GM20000 (cell line): ENCODE measurements at regions not wholly inside any gene's neighbourhood (a gene's known extent, or its start where the extent isn't known, plus 50 kb on each side); places are given as distances from the start of the nearest gene placed in this dataset.

Experiments used
- DNase-seq: peaks from one replicate; pipeline ENCODE4 v3.0.0; 2012; ENCODE audit warnings: low spot score
- TF ChIP-seq, protein P1 (sequence below): IDR thresholded peaks from 2 replicates; pipeline ENCODE4 v1.5.1; 2012; ENCODE audit warnings: mild to moderate bottlenecking, control low read depth; ENCODE audit errors: extremely low read depth, missing control alignments

DNA sequence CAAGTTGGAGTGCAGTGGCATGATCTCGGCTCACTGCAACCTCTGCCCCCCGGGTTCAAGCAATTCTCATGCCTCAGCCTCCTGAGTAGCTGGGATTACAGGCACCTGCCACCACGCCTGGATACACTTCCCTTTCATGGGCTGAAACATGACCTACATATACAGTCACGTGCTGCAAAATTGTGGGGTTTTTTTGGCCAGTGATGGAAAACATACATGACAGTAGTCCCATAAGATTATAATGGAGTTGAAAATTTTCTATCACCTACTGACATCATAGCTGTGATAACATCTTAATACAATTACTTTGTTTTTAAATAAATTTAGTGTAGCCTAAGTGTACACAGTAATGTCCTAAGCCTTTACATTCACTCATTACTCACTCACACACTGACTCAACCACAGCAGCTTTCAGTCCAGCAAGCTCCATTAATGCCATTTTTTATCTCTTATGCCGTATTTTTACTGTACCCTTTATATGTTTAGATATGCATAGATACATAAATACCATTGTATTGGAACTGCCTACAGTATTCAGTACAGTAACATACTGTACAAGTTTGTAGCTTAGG, 79.9 kb upstream of the TMEM196 start:
- TF ChIP-seq, protein P1, sequence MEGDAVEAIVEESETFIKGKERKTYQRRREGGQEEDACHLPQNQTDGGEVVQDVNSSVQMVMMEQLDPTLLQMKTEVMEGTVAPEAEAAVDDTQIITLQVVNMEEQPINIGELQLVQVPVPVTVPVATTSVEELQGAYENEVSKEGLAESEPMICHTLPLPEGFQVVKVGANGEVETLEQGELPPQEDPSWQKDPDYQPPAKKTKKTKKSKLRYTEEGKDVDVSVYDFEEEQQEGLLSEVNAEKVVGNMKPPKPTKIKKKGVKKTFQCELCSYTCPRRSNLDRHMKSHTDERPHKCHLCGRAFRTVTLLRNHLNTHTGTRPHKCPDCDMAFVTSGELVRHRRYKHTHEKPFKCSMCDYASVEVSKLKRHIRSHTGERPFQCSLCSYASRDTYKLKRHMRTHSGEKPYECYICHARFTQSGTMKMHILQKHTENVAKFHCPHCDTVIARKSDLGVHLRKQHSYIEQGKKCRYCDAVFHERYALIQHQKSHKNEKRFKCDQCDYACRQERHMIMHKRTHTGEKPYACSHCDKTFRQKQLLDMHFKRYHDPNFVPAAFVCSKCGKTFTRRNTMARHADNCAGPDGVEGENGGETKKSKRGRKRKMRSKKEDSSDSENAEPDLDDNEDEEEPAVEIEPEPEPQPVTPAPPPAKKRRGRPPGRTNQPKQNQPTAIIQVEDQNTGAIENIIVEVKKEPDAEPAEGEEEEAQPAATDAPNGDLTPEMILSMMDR = no peak
- no peak for DNase-seq

DNA sequence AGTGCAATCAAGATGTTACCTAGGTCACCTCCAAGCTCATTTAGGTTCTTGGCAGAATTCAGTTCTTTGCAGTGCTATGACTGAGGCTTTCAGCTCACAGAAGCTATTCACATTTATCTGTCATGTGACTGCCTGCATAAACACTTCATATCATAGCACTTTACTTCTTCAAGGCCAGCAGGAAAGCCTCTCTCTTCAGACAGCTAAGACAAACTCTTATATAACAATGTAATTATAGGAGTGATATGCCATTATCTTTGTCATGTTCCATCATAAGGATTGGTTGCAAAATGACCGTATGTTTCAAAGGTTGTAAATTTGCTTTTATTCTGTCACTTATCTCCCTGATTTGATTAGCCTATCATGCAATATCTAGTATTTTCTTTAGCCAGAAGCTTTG, 78.8 kb upstream of the TMEM196 start:
- DNase-seq = no peak
- TF ChIP-seq, protein P1 = no peak

DNA sequence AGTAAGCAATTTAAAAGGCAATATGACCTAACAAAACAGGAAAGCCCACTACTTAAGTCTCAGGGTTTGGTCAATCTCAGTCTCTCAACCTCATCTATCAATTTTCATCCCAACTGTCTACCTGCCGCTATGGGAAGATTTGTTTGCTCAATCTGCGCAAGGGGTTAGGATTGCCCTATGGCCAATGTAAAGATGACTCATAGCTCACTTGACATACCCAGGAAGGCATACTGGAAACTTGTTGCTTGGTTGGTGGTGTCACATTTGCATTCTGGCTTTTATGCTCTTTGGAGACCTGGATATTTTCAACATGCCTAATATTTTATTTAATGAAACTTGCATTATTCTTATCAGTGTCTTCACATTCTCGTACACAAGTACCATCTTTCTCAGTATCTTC, 78.1 kb upstream of the TMEM196 start:
- TF ChIP-seq, protein P1 = no peak
- no peak for DNase-seq

DNA sequence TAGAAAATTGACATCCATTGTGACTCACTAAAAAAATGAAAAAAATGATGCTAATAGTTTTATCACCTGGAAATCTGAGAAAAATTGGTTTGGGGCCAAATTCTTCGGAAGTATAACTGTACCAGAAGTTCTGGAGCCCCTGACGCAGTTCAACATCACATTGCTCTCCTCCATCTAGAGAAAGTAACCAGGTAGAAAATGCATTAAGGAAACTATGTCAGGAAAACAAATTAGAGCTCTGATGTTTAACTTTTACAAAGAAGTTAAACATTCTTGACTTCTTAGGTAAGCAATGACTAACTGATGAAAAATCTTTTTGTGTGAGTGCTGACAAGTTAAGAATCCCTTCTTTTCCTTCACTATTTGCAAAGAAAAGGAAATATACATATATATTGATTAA, 61.1 kb upstream of the TMEM196 start:
- TF ChIP-seq, protein P1 = no peak
- DNase-seq = no peak

DNA sequence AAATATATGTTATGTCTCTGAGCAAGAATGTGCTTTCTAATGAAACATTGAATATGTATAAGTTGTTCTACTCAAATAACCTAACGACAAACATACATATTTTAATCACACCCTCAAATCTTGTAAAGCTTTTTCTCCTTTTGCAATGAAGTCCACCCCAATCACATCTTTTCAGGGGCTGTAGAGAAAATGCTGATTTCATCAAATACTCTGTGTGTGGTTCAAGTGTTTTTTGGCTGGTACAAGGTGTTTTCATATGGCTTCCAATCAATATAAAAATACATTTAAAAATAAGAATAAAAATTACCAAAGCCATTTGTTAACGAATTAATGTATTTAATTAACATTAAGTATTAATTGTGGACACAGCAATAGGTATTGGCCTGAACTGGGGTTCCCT, 57.2 kb upstream of the TMEM196 start:
- TF ChIP-seq, protein P1 = no peak

More for the DNA sequence above, 57.2 kb upstream of the TMEM196 start:
- no peak for DNase-seq
